Spleen (tissue), 7 donors: ENCODE measurements at regions not wholly inside any gene's neighbourhood (a gene's known extent, or its start where the extent isn't known, plus 50 kb on each side); places are given as distances from the start of the nearest gene placed in this dataset.

Experiments
- CTCF ChIP-seq, 11 experiments: fragments of 200-600 bp in 7 of 11; fragments of 450-650 bp in 4 of 11; sonication (generic) in 4 of 11; IDR thresholded peaks in 8 of 11; conservative IDR thresholded peaks in 3 of 11; 1 replicate in 7 of 11; 2 replicates in 4 of 11; pipeline versions ENCODE4 v1.4.0 to v1.8.0; 2016 to 2021; ENCODE audit warnings: antibody characterized with exemption in 11 of 11, inconsistent platforms in 4 of 11, mild to moderate bottlenecking in 1 of 11
- POLR2A ChIP-seq, 3 donors: fragments of 450-650 bp; IDR thresholded peaks; one replicate each; pipeline ENCODE4 v1.5.1; 2017; ENCODE audit warnings: antibody characterized with exemption in 3 of 3, mild to moderate bottlenecking in 1 of 3
- POLR2AphosphoS5 ChIP-seq, 3 donors: sonication (generic); formaldehyde crosslinking; IDR thresholded peaks; one replicate each; pipeline ENCODE4 v1.5.1; 2017; ENCODE audit warnings: antibody characterized with exemption in 3 of 3
- donor health status: DM: no; HTN: no; CAD: no; lungs with moderate emphysema.
- donor health status: DM: no; HTN: no; CAD: no.
- donor health status: DM: no; HTN: no; CAD: no.

GRCh38 chr10:31669357-31669756 lies 259.3 kb downstream of the ARHGAP12 start:
- TF ChIP-seq CTCF (IDR thresholded peaks at IDR 0.05 in 8 of 11, conservative IDR thresholded peaks at IDR 0.05 in 3 of 11) (no peak), POLR2A (IDR thresholded peaks at IDR 0.05) (no peak), POLR2AphosphoS5 (IDR thresholded peaks at IDR 0.05) (no peak)
